ENCODE measurements at regions not wholly inside any gene's neighbourhood (a gene's known extent, or its start where the extent isn't known, plus 50 kb on each side); places are given as distances from the start of the nearest gene placed in this dataset.
A peak's percentile ranks its signal among the peaks of the same experiment; 100 is the strongest.
"Not testable (repeated sequence)": the region's sequence is repeated elsewhere in the genome, so short reads cannot be mapped to it uniquely, and the experiment has no call there.

- DNase-seq: no peak
Observed at GRCh38 chr5:157956271-157956885, 97.4 kb upstream of the CLINT1 start.

- no peak for DNase-seq
Observed at GRCh38 chr5:157955541-157956172, 96.7 kb upstream of the CLINT1 start.

GRCh38 chr5:157952374-157952685, 93.4 kb upstream of the CLINT1 start:
- no peak for DNase-seq

GRCh38 chr5:157951673-157952373, 92.9 kb upstream of the CLINT1 start:
- peak; percentile 35 for DNase-seq

- no peak for DNase-seq
Observed at GRCh38 chr5:157949520-157949919, 90.6 kb upstream of the CLINT1 start.

GRCh38 chr5:157948738-157949410, 89.9 kb upstream of the CLINT1 start:
- DNase-seq: peak; percentile 96

- no peak for DNase-seq
Observed at GRCh38 chr5:157947156-157947555, 88.2 kb upstream of the CLINT1 start.

GRCh38 chr5:157945822-157946221, 86.9 kb upstream of the CLINT1 start:
- not testable (repeated sequence) for DNase-seq

- no peak for DNase-seq
Observed at GRCh38 chr5:157944938-157945337, 86.0 kb upstream of the CLINT1 start.

- DNase-seq: no peak
Observed at GRCh38 chr5:157944077-157944633, 85.2 kb upstream of the CLINT1 start.

GRCh38 chr5:157942595-157942994, 83.7 kb upstream of the CLINT1 start:
- DNase-seq: no peak

- DNase-seq: no peak
Observed at GRCh38 chr5:157941616-157942015, 82.7 kb upstream of the CLINT1 start.

GRCh38 chr5:157938101-157938500, 79.2 kb upstream of the CLINT1 start:
- DNase-seq: not testable (repeated sequence)

- not testable (repeated sequence) for DNase-seq
Observed at GRCh38 chr5:157936776-157937501, 78.0 kb upstream of the CLINT1 start.

GRCh38 chr5:157934600-157934999, 75.7 kb upstream of the CLINT1 start:
- no peak for DNase-seq

GRCh38 chr5:157933005-157933404, 74.1 kb upstream of the CLINT1 start:
- DNase-seq: no peak

GRCh38 chr5:157930710-157931109, 71.8 kb upstream of the CLINT1 start:
- DNase-seq: no peak

GRCh38 chr5:157926977-157927376, 68.0 kb upstream of the CLINT1 start:
- DNase-seq: no peak

GRCh38 chr5:157925786-157926671, 67.1 kb upstream of the CLINT1 start:
- no peak for DNase-seq

GRCh38 chr5:157924931-157925729, 66.2 kb upstream of the CLINT1 start:
- no peak for DNase-seq

GRCh38 chr5:157924490-157924889, 65.5 kb upstream of the CLINT1 start:
- DNase-seq: no peak

All from OCI-M1 (cell line).